ENCODE measurements at regions not wholly inside any gene's neighbourhood (a gene's known extent, or its start where the extent isn't known, plus 50 kb on each side); places are given as distances from the start of the nearest gene placed in this dataset.

GRCh38 chr15:25248583-25249235, 190.1 kb downstream of the UBE3A start:
- Histone ChIP-seq H3K27ac (no peak overlapping the region), H3K36me3 (no peaks in the 10 kb centered on the region), H3K9me3 (no peaks in the 10 kb centered on the region), H3K4me3 (no peak overlapping the region), H3K4me1 (replicated peaks) (no peaks in the 10 kb centered on the region), H3K27me3 (replicated peaks; ENCODE audit: insufficient read depth) (no peaks in the 10 kb centered on the region)
- DNase-seq (ENCODE audit: low spot score) = no peak
- no peak for TF ChIP-seq CTCF (IDR thresholded peaks at IDR 0.05)
- no peak for TF ChIP-seq POLR2A (IDR thresholded peaks at IDR 0.05)
- no peak for TF ChIP-seq POLR2AphosphoS5 (IDR thresholded peaks at IDR 0.05)
- 90% methylated on average over 8 of the region's 8 CpGs for WGBS
- intact Hi-C loops (cut with DNase I) = loop anchor here (5.0 kb wide), 1 partner anchor 51 kb away; no protein-coding TSS in a partner anchor

- Histone ChIP-seq H3K36me3 (no peaks in the 10 kb centered on the region), H3K4me1 (replicated peaks) (no peaks in the 10 kb centered on the region), H3K27me3 (replicated peaks; ENCODE audit: insufficient read depth) (no peaks in the 10 kb centered on the region), H3K4me3 (no peak overlapping the region), H3K27ac (no peak overlapping the region), H3K9me3 (no peaks in the 10 kb centered on the region)
- 87% methylated on average over 13 of the region's 13 CpGs for WGBS
- intact Hi-C loops (cut with DNase I) = loop anchor here (5.0 kb wide), 1 partner anchor 52 kb away; no protein-coding TSS in a partner anchor
- no peak for DNase-seq (ENCODE audit: low spot score)
- TF ChIP-seq CTCF (IDR thresholded peaks at IDR 0.05) (no peak), POLR2AphosphoS5 (IDR thresholded peaks at IDR 0.05) (no peak), POLR2A (IDR thresholded peaks at IDR 0.05) (no peak)
These were observed 189.4 kb downstream of the UBE3A start for GRCh38 chr15:25249236-25250010.

GRCh38 chr15:25250011-25250596, 188.7 kb downstream of the UBE3A start:
- 74% methylated on average over 5 of the region's 5 CpGs for WGBS
- Histone ChIP-seq H3K9me3 (no peaks in the 10 kb centered on the region), H3K36me3 (no peaks in the 10 kb centered on the region), H3K27ac (no peak overlapping the region), H3K27me3 (replicated peaks; ENCODE audit: insufficient read depth) (no peaks in the 10 kb centered on the region), H3K4me1 (replicated peaks) (no peaks in the 10 kb centered on the region), H3K4me3 (no peak overlapping the region)
- no peak for TF ChIP-seq POLR2AphosphoS5 (IDR thresholded peaks at IDR 0.05)
- TF ChIP-seq POLR2A (IDR thresholded peaks at IDR 0.05) = no peak
- TF ChIP-seq CTCF (IDR thresholded peaks at IDR 0.05) = no peak
- no peak for DNase-seq (ENCODE audit: low spot score)
- intact Hi-C loops (cut with DNase I) = no loop called here

- Histone ChIP-seq H3K4me1 (replicated peaks) (no peaks in the 10 kb centered on the region), H3K27ac (no peak overlapping the region), H3K27me3 (replicated peaks; ENCODE audit: insufficient read depth) (no peaks in the 10 kb centered on the region), H3K36me3 (no peaks in the 10 kb centered on the region), H3K9me3 (no peaks in the 10 kb centered on the region), H3K4me3 (no peak overlapping the region)
- DNase-seq (ENCODE audit: low spot score) = no peak
- TF ChIP-seq POLR2A (IDR thresholded peaks at IDR 0.05) (no peak), CTCF (IDR thresholded peaks at IDR 0.05) (no peak), POLR2AphosphoS5 (IDR thresholded peaks at IDR 0.05) (no peak)
- intact Hi-C loops (cut with DNase I) = no loop called here
- WGBS = 92% methylated on average over 14 of the region's 14 CpGs
These were observed 187.8 kb downstream of the UBE3A start for GRCh38 chr15:25250906-25251622.
